CD4-positive, alpha-beta T cell treated with Interleukin-12 subunit alpha and Interleukin-12 subunit beta, for 1 hour (primary cell): ENCODE measurements at regions not wholly inside any gene's neighbourhood (a gene's known extent, or its start where the extent isn't known, plus 50 kb on each side); places are given as distances from the start of the nearest gene placed in this dataset.

ENCODE experiments used
- DNase-seq: peaks from one replicate; pipeline ENCODE4 v3.0.0-alpha.2; 2020

DNA sequence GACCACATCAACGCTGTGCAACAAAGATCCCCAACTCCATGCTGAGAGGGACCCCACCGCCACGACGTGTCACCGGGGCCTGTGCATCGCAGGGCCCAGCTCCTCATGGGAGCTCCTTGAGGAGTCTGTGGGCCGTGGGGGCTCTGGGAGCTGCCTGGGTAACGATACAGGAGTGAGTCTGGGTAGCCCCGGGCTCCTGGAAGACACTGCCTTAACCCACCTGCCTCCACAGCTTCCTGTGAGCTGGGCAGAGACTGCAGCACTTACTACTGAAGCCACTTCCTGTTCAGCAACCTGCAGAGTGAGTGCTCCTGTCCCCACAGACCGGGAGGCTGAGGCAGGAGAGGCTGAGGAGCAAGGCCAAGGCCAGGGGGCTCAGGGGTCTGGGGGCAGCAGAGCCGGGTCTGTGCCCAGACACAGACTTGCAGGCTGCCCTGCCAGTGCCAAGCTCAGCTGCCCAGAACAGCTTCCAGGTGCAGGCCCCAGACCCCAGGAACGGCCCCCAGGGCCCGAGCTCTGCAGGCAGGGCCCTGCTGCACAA, 226.7 kb downstream of the BRD1 start:
- no peak for DNase-seq

DNA sequence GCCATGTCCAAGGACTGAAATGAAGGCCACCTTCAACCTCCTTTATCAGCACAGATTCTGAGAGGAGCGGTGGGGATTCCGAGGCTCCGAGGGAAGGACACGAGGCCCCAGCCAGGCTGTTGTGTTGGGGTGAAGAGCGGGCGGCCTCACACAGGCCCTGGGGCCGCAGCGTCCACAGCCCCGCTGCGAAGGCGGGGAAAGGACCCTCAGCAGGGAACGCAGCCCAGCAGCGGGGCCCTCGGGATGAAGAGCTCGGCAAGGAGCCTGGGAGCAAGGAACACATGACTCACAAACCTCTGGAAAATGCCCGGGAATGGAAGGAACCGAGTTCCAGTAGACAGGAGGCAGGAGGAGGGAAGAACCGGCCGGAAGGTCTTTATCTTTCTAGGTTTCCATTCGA, 227.2 kb downstream of the BRD1 start:
- no peak for DNase-seq

DNA sequence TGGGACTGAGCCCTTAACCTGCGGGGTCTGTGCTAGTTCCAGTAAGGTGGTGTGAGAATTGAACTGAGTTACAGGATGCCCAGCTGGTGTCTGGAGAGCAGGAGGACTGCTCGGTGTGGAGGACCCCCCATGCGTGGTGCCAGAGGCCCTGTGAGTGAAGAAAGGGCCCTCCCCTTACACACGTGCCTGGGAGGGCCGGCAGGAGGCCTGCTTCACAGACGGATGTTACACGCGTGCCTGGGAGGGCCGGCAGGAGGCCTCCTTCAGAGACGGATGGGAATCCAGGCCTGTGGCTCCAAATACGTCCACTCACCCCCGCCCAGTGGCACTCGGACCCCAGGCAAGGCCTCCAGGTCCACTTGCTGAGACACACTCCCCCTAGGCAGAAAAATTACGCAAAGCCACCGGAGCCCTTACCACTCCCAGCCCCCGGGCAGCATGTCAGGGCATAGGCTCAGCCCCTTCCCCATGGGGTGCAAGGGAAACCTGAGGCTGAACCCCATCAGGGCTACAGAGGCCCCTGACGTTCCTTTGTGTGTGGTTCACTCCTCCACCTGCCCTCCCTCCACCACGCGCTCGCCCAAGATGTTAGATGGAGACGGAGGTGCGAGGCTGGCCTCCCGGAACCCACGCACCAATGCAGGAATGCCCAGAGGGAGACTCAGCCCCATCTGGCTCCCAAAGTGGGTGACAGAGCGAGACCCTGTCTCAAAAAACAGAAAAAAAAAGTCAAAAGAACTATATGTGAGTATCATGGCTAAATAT, 227.8 kb downstream of the BRD1 start:
- DNase-seq: no peak

DNA sequence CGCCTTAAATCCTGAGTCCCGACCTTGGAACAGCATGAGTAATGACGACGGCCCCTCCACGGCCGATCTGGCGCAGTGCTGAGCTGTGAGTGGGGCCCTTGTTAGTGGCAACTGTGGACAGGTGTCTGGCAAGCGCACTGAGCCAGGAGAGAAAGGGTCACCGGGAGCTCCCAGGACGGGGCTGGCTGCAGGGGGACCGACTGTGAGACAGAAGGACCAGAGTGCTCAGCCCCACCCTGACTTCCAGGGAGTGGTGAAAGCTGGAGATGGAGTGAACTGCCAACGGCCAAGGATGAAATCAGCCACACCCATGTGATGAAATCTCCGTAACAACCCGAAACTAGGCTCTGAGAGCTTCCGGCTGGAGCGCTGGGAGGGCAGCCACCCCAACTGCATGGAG, 228.6 kb downstream of the BRD1 start:
- no peak for DNase-seq

DNA sequence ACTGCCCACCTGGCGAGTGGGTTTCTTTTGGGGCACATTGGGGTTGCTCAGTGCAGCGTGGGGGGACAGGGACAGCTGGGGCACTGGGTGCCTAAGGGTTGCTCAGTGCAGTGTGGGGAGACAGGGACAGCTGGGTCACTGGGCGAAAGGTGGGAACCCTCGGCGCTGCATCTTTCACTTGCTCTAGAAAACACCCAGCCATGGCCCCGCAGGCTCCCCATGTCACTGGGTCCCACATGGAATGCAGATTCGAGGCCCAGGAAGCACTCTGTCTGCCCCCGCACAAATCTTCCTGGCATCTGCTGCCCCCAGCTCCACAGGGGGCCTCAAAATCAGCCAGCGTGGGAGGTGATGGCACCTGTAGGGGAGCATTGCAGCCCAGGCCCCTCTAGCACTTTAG, 229.3 kb downstream of the BRD1 start:
- no peak for DNase-seq

DNA sequence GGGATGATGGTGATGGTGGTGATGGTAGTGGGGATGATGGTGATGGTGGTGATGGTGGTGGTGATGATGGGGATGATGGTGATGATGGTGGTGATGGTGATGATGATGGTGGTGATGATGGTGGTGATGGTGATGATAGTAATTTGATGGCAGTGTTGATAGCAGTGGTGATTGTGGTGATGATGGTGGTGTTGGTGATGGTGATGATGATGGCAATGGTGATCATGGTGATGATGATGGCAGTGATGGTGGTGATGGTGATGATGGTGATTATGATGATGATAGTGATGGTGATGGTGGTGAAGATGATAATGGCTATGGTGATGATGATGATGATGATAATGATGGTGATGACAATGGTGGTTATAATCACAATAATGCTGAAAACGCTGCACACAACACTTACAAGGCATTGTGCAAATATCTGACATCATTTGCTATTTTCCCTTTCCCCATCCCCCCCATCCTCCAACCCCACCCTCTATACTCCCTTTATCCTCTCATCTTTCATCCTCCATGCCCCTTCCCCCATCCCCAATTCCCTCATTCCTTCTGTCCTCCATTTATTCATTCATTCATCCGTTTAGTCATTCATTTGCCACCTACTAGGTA, 230.1 kb downstream of the BRD1 start:
- DNase-seq: no peak

DNA sequence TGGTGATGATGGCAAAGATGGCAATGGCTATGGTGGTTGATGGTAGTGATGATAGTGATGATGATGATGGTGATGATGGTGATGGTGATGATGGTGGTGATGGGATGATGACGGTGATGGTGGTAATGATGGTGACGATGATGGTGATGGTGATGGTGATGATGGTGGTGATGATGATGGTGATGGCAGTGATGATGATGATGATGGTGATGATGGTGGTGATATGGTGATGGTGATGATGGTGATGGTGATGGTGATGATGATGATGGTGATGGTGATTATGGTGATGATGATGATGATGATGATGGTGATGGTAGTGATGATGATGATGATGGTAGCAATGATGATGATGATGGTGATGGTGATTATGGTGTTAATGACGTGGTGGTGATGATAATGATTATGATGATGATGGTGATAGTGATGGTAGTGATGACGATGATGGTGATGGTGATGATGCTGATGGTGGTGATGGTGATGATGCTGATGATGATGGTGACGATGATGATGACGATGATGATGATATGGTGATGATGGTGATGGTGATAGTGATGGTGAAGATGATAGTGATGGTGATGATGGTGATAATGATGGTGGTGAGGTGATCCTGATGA, 232.1 kb downstream of the BRD1 start:
- DNase-seq: no peak

DNA sequence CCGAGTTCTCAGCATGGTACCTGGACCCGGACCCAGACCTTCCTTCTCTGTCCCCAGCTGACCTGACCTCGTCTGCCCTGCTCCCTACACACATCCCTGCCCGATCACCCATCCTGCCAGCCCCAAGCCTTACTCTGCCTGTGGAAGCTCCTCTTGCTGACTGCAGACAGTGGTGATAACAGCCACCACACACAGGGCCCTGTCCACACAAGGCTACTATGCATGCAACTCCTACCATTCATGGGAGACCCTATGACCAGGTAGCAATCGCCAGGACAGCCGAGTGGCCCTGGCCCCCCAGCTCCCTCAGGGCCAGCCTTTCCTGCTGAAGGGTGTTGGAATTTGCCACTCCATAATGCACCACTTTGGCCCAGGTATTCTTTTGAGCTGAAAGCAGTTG, 233.6 kb downstream of the BRD1 start:
- DNase-seq: no peak

DNA sequence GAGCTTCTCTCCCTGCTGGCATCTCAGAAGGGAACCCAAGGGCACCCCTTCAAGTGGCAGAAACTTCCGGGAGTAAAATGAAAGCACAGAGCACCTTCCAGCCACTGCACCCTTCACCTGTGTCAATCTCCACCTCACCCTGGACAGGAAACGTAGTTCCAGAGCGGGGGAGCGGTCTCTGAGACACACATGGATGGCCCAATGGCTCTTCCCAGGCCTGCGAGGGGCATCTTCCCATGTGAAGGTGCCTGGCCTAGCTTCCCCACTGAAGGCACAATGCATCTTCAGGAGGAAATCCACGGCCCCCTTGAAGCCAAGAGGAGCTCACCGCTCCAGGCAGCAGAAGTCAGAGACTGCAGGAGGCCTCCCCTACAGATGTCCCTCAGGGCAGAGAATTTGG, 234.2 kb downstream of the BRD1 start:
- DNase-seq: no peak

DNA sequence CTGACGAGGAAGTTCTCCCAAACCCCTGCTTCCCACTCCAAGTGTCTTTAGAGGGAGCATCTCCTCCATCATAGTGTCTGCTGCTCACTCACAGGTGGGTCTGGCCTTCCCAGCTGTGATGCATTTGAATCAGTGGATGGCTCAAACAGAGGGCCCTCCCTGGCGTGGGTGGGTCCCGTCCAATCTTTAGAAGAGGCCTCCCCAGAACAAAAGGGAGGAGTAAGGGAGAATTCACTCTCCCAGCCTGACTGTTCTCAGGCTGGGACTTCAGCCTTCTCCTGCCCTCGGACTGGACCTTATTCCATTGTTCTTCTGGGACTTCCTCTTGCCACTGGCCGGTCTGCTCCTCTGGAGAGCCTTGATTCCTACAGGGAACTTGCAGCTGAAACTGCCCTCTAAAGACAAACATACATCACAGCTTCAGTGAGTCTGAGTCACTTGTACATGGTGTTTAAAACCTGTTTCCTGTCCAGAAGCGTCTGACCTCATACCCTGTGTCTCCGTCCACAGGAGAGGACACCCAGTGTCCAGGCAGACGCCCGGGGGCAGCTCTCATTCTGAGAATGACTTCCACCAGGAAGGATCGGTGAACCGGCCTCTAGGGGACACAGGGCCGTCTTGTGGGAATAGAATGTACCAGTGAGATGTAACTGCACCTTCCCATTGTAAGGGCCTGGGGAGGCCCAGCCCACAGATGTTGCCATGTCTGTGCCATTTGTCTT, 234.7 kb downstream of the BRD1 start:
- no peak for DNase-seq

DNA sequence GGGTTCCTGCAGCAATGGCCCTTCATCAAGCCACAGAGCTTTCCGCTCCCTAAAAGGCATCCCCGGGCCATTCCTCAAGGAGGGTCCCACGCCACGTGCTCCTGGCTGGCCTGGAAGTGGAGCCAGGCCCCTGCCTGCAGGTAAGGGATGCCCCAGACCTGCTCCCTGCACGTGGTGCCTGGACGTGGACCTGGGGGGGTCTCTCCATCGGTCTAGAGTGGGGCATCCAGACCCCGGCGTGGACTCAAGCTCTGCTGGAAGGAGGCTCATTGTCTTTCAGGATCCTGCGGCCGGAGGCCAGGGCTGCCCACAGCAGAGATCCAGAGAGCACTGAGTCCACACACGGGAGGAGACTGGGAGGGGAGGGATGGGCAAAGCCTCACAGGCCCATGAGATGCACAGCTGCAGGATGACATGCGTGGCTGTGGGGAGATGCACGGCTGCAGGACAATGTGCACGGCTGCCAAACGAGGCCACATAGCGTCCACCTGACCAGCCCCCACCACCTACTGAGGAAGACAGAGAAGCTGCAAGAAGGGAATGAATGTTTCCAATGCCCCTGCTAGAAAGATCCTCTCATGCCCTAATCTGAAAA, 236.7 kb downstream of the BRD1 start:
- no peak for DNase-seq

DNA sequence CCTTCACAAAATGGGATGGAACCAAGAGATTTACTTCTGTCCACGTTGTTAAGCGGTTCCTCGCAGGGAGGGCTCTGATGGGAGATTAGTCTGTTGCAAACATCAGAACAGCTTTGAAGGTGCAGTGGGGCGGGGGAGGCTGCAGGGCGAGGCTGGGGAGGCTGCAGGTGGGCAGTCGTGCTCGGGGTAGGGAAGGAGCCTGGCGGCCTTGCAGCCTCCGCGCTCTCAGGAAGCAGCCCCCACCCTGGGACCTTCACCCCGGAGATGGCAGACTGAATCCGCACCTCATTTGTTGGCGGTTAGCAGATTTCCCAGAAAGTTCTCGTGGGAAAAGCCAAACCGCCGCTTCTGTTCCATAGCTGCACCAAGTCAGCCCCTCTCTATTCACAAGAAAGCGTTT, 237.3 kb downstream of the BRD1 start:
- DNase-seq: no peak

DNA sequence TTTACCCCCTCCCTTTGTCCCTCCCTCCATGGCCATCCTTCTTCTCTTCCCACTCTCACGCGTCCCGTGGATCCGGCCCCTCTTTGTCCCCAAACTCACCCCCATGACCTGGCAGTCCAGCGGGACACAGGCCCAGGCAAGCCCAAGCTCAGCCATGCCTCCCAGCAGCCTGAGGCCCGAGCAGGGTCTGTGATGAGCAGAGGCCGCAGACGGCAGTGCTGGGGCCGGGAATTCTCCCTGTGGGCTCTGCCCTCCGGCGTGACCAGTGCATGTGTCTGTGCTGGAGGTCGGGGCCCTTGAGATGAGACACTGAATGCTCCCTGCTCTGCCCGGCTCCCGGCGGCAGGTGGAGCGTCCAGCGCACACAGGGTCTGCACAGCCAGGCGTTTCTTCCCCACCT, 237.9 kb downstream of the BRD1 start:
- no peak for DNase-seq

DNA sequence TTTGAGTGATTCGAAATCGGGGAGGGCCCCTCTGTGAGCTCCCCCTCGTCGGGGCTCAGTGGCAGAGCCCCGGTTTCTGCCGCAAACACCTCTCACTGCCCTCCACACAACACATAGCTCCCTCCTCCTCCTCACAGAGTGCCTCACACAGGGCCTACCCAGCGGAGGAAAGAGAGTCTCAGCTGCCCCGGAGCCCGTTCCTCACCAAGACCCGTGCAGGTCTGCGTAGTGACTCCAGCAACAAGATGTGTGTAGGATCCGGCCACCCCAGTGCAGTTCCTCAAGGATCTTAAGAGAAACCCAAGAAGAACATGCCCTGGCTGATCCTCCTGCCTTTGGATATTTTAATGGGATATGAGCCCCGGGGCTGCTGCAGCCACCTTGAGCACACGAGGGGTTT, 238.4 kb downstream of the BRD1 start:
- DNase-seq: no peak

DNA sequence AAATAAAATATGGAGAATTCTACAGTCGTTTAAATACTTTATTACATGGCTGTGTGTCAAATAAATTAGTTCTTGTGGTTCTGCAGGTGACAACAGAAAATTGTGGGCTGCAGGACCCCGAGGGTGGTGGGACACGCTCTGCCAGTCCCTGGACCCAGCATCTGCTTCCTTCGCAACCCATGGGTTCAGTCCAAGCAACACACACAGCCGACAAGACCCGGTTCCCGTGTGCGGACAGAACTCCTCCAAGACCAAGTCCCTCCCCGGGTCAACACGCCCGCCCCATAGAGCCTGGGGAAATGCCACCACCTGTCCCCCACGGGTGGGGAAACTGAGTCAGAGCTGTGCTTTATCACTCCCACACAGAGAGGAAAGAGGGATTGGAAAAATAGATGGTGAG, 238.9 kb downstream of the BRD1 start:
- DNase-seq: no peak

DNA sequence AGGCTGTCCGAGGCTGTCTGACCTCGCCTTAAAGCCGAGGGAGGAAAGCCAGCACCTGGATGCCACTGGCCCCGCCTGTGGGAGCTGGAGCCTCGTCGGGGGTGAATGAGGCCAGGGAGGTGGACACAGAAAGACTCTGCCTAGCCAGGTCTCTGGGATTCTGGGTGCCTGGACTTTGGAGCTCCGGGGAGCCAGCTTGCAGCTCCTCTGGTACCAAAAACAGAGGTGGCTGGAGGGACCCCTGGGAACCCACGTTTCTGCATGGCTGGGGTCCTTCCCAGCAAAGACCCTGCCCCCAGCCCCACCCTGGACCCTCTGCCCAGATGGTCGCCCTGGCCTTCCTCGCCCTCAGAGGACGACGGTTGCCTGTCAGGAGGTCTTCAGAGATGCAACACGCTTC, 239.7 kb downstream of the BRD1 start:
- DNase-seq: no peak

DNA sequence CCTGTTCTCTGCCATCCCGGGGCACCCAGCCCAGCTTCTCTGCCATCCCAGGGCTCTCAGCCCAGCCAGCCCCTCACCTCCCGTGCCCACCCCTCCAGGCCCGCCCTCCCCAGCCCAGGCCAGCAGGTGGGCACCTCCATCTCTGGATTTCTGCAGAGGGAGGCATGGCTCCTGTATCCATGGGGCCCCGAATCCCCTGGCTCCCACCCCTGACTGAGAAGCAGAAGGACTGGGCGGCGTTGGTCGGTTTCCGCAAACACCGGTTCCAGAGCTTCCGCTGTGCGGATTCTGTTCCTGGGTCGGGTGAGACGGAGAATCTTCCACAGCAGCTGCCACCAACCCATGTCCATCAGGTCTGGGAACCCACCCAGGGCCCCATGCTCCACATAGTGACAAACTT, 240.3 kb downstream of the BRD1 start:
- DNase-seq: no peak

DNA sequence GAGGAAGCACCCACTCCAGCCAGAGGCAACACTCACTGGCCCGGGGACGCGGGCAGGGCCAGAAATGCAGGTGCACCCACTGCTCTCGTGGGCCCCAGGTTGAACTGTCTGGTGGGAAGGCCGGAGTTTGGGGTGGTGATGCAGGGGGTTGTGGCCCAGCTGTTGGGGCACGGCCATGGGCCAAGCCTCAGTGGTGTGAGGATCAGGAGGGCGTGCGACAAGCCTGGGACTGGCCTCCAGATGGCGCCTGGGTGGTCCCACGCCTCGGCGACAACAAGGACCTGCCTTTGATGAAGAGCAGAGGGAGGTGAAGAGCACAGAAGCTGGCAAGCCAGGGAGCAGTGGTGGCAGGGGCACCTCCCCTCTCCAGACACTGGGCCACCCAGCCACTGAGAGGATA, 240.8 kb downstream of the BRD1 start:
- no peak for DNase-seq

DNA sequence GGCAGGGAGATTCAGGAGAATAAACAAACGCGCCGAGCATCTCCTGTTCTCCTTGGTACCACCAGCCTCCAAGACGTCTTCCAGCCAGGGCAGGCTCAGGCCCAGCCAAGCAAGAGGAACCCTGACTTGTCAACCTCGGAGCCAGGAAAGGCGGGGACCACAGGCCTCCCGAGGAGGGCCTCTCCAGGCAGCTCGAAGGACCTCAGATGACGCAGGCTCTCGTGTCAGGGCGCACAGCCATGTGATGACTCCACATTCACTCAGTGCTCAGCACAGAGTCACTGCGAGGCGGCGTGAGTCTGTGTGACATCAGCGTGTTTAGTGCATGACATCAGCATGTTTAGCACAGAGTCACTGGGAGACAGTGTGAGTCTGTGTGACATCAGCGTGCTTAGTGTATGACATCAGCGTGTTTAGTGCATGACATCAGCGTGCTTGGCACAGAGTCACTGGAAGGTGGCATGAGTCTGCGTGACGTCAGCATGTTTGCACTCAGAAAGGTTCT, 241.4 kb downstream of the BRD1 start:
- DNase-seq: no peak

DNA sequence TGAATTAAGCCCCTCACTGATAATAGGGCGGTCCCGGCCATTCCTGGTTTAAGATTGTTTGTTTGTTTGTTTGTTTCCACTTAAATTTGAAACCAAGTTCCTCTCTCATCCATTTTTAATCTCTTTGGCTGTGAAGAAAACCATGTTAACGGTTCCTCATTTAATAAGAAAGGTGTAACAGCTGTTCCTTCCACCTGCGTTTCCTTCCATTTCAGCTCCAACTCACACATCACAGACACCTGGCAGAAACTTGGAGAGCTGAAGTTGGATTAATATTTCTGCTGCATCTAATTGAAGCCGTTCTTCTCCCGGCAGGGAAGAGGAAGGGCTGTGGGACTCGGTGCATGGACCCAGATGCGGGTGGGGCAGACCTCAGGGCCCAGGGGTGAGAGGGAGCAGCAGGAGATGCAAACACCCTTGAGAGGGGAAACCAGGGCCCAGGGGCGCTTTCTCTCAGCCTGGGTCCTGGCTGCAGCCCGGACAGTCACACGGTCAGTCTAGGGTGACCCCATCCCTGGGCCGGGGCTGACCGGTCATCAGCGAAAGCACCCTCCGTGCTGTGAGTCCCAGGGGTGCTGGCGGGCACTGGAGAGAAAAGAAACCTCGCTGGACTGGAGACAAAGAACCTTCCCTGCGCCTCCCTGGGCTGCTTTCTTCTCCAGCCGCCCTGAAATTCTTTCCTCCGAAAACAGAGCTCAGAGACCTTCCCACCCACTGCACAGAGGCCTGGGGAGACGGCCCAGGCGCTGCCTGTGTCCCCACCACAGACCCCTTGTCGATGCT, 242.0 kb downstream of the BRD1 start:
- DNase-seq: no peak

DNA sequence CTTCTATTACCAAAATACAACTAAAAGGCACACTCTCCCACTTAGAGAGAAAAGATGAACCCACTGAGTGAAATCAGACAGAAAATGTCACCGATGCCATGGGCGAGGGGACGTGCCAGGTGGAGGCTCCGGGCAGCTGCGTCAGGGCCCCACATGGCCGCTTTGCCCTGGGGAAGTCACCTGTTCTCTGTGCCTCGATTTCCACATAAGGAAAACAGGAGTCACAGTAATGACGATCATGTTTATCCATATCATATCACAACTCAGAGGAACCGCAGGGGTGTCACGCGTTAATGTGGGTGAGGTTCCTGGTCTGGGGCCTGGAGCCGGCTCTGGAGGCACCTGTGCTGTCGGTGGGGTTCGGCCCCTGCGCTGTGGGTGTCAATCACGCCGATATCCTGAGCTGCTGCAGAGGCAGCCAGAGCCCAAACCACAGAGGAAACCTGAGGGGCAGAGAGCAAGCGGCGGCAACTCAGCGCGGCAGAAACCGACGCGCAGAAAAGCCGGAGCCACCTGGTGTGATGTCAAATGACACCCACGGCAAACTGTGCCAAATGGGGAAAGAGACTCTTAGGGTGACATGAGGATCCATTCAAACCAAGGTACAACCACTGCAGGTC, 243.7 kb downstream of the BRD1 start:
- DNase-seq: no peak

DNA sequence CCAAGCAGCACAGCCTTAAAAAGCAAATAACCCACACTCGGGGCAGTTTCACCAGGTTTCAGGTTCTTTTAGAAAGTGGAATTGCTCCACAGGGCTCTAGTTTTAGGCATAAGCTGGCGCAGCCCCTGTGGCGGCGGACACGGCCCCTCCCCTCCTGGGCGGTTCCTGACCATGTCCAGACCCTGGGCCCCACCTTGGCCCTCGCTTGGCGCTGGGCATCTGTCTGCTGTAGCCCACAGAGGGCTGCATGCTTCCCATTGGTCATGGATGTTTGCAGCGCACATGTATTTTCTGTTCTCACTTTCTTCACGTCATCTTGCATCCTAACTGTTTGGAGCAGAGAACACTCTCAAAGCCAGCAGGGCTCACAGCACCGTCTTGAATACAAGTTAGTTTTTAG, 244.3 kb downstream of the BRD1 start:
- DNase-seq: no peak
